HCT116 (cell line): ENCODE measurements at regions not wholly inside any gene's neighbourhood (a gene's known extent, or its start where the extent isn't known, plus 50 kb on each side); places are given as distances from the start of the nearest gene placed in this dataset.

ENCODE experiments used
- ATAC-seq: fragments of 200-7000 bp; cut with Tn5 transposase; 2 replicates; pipeline ENCODE4 v1.9.1; 2020; ENCODE audit warnings: mild to moderate bottlenecking, moderate library complexity
- BruUV-seq: library from RNA; stranded (reverse); fragments of 400-500 nt; replicated peaks from 2 replicates; lab custom pipeline; 2021; lab: Mats Ljungman, UMichigan
- CTCF ChIA-PET: fragments of 300-600 bp; sonication (Branson Sonifier 250); formaldehyde crosslinking; loops from one replicate; lab custom pipeline; 2021; ENCODE audit warnings: antibody characterized with exemption; lab: Charles Lee
- POLR2A ChIA-PET: fragments of 300-600, 350-600 bp; sonication (Branson Sonifier 250); formaldehyde crosslinking; loops from one replicate; lab custom pipeline; 2021; ENCODE audit warnings: antibody characterized with exemption; lab: Charles Lee
- RAD21 ChIA-PET, 2 experiments: fragments of 300-600 bp; sonication (Branson Sonifier 250); formaldehyde crosslinking; loops; one replicate each; lab custom pipeline; 2023; ENCODE audit warnings: low total read pairs in 2 of 2; ENCODE audit not compliant: uncharacterized antibody in 2 of 2, unreplicated experiment in 2 of 2, low non-redundant PET in 1 of 2; lab: Charles Lee
- DNase-seq: peaks from one replicate; pipeline ENCODE4 v3.0.0-alpha.2; 2010; ENCODE audit warnings: low read depth, low spot score
- H2AFZ ChIP-seq: fragments of 200-600 bp; shearing (Covaris generic), sonication (generic); 2 replicates; pipeline ENCODE4 v1.6.1; 2017; ENCODE audit warnings: low read depth, mixed run types, mixed read lengths, antibody characterized with exemption, low read length; ENCODE audit not compliant: poor library complexity, severe bottlenecking
- H3K27ac ChIP-seq: 2 replicates; pipeline ENCODE4 v1.5.1; 2012; ENCODE audit warnings: low read depth, low read length
- H3K27me3 ChIP-seq: fragments of 200-600 bp; sonication (generic); 2 replicates; pipeline ENCODE4 v1.6.1; 2016; ENCODE audit warnings: mixed run types, low read length, mixed read lengths; ENCODE audit not compliant: insufficient read depth
- H3K36me3 ChIP-seq, 2 experiments: fragments of 200-500 bp in 1 of 2; fragments of 200-600 bp in 1 of 2; sonication (Bioruptor generic) in 1 of 2; sonication (generic) in 1 of 2; 2 replicates each; pipeline versions ENCODE4 v1.5.1 to v1.6.1; 2014 to 2016; ENCODE audit warnings: low read length in 2 of 2, inconsistent platforms in 1 of 2, mixed read lengths in 1 of 2, mixed run types in 1 of 2; ENCODE audit not compliant: insufficient read depth in 2 of 2, control insufficient read depth in 1 of 2
- H3K4me1 ChIP-seq, 2 experiments: fragments of 200-600 bp in 1 of 2; sonication (generic) in 1 of 2; 2 replicates each; pipeline versions ENCODE4 v1.5.1 to v1.6.1; 2012 to 2017; ENCODE audit warnings: low read length in 2 of 2, inconsistent platforms in 1 of 2, mild to moderate bottlenecking in 1 of 2, mixed read lengths in 1 of 2, mixed run types in 1 of 2, moderate library complexity in 1 of 2; ENCODE audit not compliant: insufficient read depth in 2 of 2, control insufficient read depth in 1 of 2
- H3K4me2 ChIP-seq: fragments of 200-600 bp; sonication (generic); 2 replicates; pipeline ENCODE4 v1.6.1; 2017; ENCODE audit warnings: mixed run types, low read length, mixed read lengths
- H3K4me3 ChIP-seq, 2 experiments: fragments of 200-600 bp in 1 of 2; sonication (generic) in 1 of 2; replicated peaks in 1 of 2; 2 replicates each; pipeline ENCODE4 v1.5.1; 2011 to 2016; ENCODE audit warnings: low read length in 2 of 2, control low read depth in 1 of 2, low read depth in 1 of 2, mild to moderate bottlenecking in 1 of 2, mixed read lengths in 1 of 2, mixed run types in 1 of 2
- H3K79me2 ChIP-seq: fragments of 200-600 bp; sonication (generic); 2 replicates; pipeline ENCODE4 v1.6.1; 2017; ENCODE audit warnings: mild to moderate bottlenecking, mixed run types, low read length, moderate library complexity, mixed read lengths; ENCODE audit not compliant: insufficient read depth
- H3K9ac ChIP-seq: fragments of 200-600 bp; sonication (generic); 2 replicates; pipeline ENCODE4 v1.6.1; 2016; ENCODE audit warnings: low read length, mixed read lengths
- H3K9me2 ChIP-seq: fragments of 200-600 bp; sonication (generic), shearing (Covaris generic); 2 replicates; pipeline ENCODE4 v1.6.1; 2017; ENCODE audit warnings: mixed run types, mild to moderate bottlenecking, moderate library complexity; ENCODE audit not compliant: insufficient read depth
- H3K9me3 ChIP-seq, 2 experiments: fragments of 200-500 bp in 1 of 2; fragments of 200-600 bp in 1 of 2; sonication (Bioruptor generic) in 1 of 2; sonication (generic) in 1 of 2; 2 replicates each; pipeline ENCODE4 v1.6.1; 2014 to 2017; ENCODE audit warnings: low read length in 2 of 2, mixed read lengths in 2 of 2, inconsistent platforms in 1 of 2, low read depth in 1 of 2, mild to moderate bottlenecking in 1 of 2, mixed run types in 1 of 2, moderate library complexity in 1 of 2; ENCODE audit not compliant: control insufficient read depth in 1 of 2, insufficient read depth in 1 of 2
- H4K20me1 ChIP-seq: fragments of 200-600 bp; sonication (generic), shearing (Covaris generic); 2 replicates; pipeline ENCODE4 v1.6.1; 2017; ENCODE audit warnings: mixed run types, mild to moderate bottlenecking, moderate library complexity; ENCODE audit not compliant: insufficient read depth
- CEBPB ChIP-seq: IDR thresholded peaks from 2 replicates; pipeline ENCODE4 v1.6.1; 2012; ENCODE audit warnings: low read depth
- EZH2 ChIP-seq: fragments of 200-600 bp; sonication (generic); IDR thresholded peaks from 2 replicates; pipeline ENCODE4 v1.6.1; 2017; ENCODE audit warnings: antibody characterized with exemption, mixed run types
- EZH2phosphoT487 ChIP-seq: fragments of 200-600 bp; IDR thresholded peaks from 2 replicates; pipeline ENCODE4 v1.6.1; 2018; ENCODE audit warnings: antibody characterized with exemption, borderline replicate concordance
- FOSL1 ChIP-seq: IDR thresholded peaks from 2 replicates; pipeline ENCODE4 v1.6.1; 2012; ENCODE audit warnings: low read depth
- JUND ChIP-seq: IDR thresholded peaks from 2 replicates; pipeline ENCODE4 v1.6.1; 2012
- MAX ChIP-seq: IDR thresholded peaks from 2 replicates; pipeline ENCODE4 v1.6.1; 2012
- POLR2A ChIP-seq: IDR thresholded peaks from 2 replicates; pipeline ENCODE4 v1.7.0; 2011; ENCODE audit warnings: borderline replicate concordance; ENCODE audit not compliant: insufficient read depth, insufficient read length; ENCODE audit errors: extremely low read depth
- POLR2AphosphoS5 ChIP-seq: IDR thresholded peaks from 2 replicates; pipeline ENCODE4 v1.6.1; 2011; ENCODE audit warnings: mild to moderate bottlenecking, low read depth, low read length, moderate library complexity
- RAD21 ChIP-seq: IDR thresholded peaks from 2 replicates; pipeline ENCODE4 v1.6.1; 2012; ENCODE audit warnings: low read depth, mild to moderate bottlenecking
- REST ChIP-seq: IDR thresholded peaks from 2 replicates; pipeline ENCODE4 v1.6.1; 2012; ENCODE audit warnings: low read depth
- SRF ChIP-seq: IDR thresholded peaks from 2 replicates; pipeline ENCODE4 v1.6.1; 2012; ENCODE audit warnings: low read depth
- YY1 ChIP-seq: IDR thresholded peaks from 2 replicates; pipeline ENCODE4 v1.6.1; 2011; ENCODE audit warnings: low read length, low read depth, moderate library complexity, mild to moderate bottlenecking; ENCODE audit not compliant: insufficient replicate concordance; ENCODE audit errors: extremely low read depth
- ZFX ChIP-seq: fragments of 450-650 bp; IDR thresholded peaks from 2 replicates; pipeline ENCODE4 v1.6.1; 2017
- intact Hi-C: fragments of 100-400 bp; cut with micrococcal nuclease; formaldehyde crosslinking; loops from 2 replicates; pipeline ENCODE4 v1.10.0; 2022

DNA sequence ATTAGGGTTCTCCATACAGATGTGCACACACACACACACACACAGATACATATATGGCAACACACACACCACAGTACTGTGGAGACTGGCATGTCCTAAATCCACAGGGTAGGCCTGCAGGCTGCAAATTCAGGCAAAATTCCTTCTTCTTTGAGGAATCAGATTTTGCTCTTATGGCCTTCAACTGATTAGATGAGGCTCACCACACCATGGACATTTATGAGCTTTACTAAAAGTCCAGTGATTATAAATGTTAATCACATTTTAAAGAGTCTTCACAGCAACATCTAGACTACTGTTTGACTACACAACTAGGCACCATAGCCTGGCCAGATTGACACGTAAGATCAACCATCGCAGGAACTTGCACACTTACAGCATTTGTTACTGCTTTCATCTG lies 140.3 kb upstream of the UBE3A start (continued):
- no peak for TF ChIP-seq ZFX

DNA sequence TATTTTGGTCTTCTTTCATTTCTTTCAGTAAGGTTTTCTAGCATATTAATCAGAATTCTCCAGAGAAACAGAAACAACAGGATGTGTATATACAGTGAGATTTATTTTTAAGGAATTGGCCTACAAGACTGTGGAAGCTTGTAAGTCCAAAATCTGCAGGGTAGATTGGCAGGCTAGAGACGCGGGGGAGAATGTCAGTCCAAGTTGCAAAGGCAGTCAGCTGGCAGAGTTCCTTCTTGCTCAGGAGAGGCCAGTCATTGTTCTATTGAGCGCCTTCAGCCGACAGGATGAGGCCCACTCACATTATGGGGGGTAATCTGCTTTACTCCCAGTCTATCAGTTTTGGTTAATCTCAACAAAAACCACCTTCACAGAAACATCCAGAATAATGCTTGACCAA lies 133.4 kb upstream of the UBE3A start:
- H3K79me2 ChIP-seq, result no peaks in the 10 kb centered on the region
- BruUV-seq, result no TSS peak
- RAD21 ChIA-PET, result no interaction called here

More for the DNA sequence above, 133.4 kb upstream of the UBE3A start:
- ATAC-seq, result no peak
- H3K27ac ChIP-seq, result no peak overlapping the region
- no peak overlapping the region for H3K4me3 ChIP-seq
- no peaks in the 10 kb centered on the region for H3K4me1 ChIP-seq
- POLR2A ChIA-PET, result no interaction called here
- TF ChIP-seq SRF, result no peak
- no peak for TF ChIP-seq RAD21
- TF ChIP-seq POLR2A, result no peak
- TF ChIP-seq CEBPB, result no peak
- TF ChIP-seq ZFX, result no peak
- no peak for TF ChIP-seq POLR2AphosphoS5
- no peak for TF ChIP-seq REST
- no peak for TF ChIP-seq YY1
- no peak for TF ChIP-seq JUND
- no peak for TF ChIP-seq EZH2
- TF ChIP-seq MAX, result no peak
- TF ChIP-seq EZH2phosphoT487, result no peak
- TF ChIP-seq FOSL1, result no peak
- CTCF ChIA-PET, result no interaction called here
- no peaks in the 10 kb centered on the region for H3K27me3 ChIP-seq
- H3K4me2 ChIP-seq, result no peak overlapping the region
- H3K9me3 ChIP-seq, result peaks cover 0 to 38% of the 10 kb centered on the region in 2 experiments; a peak in 1 of 4 replicates
- no peaks in the 10 kb centered on the region for H4K20me1 ChIP-seq
- intact Hi-C loops, result no loop called here
- H3K9ac ChIP-seq, result no peak overlapping the region
- no peaks in the 10 kb centered on the region for H3K9me2 ChIP-seq
- no peak overlapping the region for H2AFZ ChIP-seq
- no peak for DNase-seq
- no peaks in the 10 kb centered on the region for H3K36me3 ChIP-seq
